Tibial nerve (tissue), 4 donors: ENCODE measurements at regions not wholly inside any gene's neighbourhood (a gene's known extent, or its start where the extent isn't known, plus 50 kb on each side); places are given as distances from the start of the nearest gene placed in this dataset.
A peak's percentile ranks its signal among the peaks of the same experiment; 100 is the strongest.

Experiments used
- DNase-seq, 2 donors: peaks; one replicate each; pipeline ENCODE4 v3.0.0-alpha.2; 2019; ENCODE audit warnings: low spot score in 2 of 2
- H3K27ac ChIP-seq, 4 donors: fragments of 200-600 bp; sonication (generic) in 3 of 4; one replicate each; pipeline ENCODE4 v1.5.1; 2017 to 2019; ENCODE audit warnings: mild to moderate bottlenecking in 1 of 4
- H3K27me3 ChIP-seq, 2 donors: fragments of 200-600 bp; sonication (generic) in 1 of 2; one replicate each; pipeline versions ENCODE4 v1.5.1 to v1.6.0; 2017 to 2019
- H3K36me3 ChIP-seq, 3 donors: fragments of 200-600 bp; sonication (generic); one replicate each; pipeline ENCODE4 v1.5.1; 2018 to 2019
- H3K4me1 ChIP-seq, 4 donors: fragments of 200-600 bp; sonication (generic) in 3 of 4; one replicate each; pipeline ENCODE4 v1.5.1; 2017 to 2019
- H3K4me3 ChIP-seq, 4 donors: fragments of 200-600 bp; sonication (generic) in 3 of 4; one replicate each; pipeline ENCODE4 v1.5.1; 2017 to 2019; ENCODE audit warnings: mild to moderate bottlenecking in 1 of 4, moderate library complexity in 1 of 4
- H3K9me3 ChIP-seq, 4 donors: fragments of 200-600 bp; sonication (generic) in 3 of 4; one replicate each; pipeline ENCODE4 v1.5.1; 2017 to 2019
- CTCF ChIP-seq, 5 experiments: fragments of 200-600 bp in 3 of 5; fragments of 450-650 bp in 2 of 5; sonication (generic) in 3 of 5; IDR thresholded peaks; one replicate each; pipeline ENCODE4 v1.5.1; 2016 to 2019; ENCODE audit warnings: antibody characterized with exemption in 5 of 5, mild to moderate bottlenecking in 3 of 5, moderate library complexity in 2 of 5
- EP300 ChIP-seq, 2 donors: sonication (generic); formaldehyde crosslinking; IDR thresholded peaks; one replicate each; pipeline ENCODE4 v1.6.1; 2017; ENCODE audit warnings: antibody characterized with exemption in 2 of 2, mild to moderate bottlenecking in 1 of 2
- POLR2A ChIP-seq, 2 donors: fragments of 450-650 bp; IDR thresholded peaks; one replicate each; pipeline ENCODE4 v1.6.1; 2017; ENCODE audit warnings: antibody characterized with exemption in 2 of 2, mild to moderate bottlenecking in 2 of 2, moderate library complexity in 2 of 2
- WGBS, 2 donors: methylation state at CpG; one replicate each; pipeline ENCODE4 v1.1.5; 2018; 5-methylcytosine and 5-hydroxymethylcytosine counted together

DNA sequence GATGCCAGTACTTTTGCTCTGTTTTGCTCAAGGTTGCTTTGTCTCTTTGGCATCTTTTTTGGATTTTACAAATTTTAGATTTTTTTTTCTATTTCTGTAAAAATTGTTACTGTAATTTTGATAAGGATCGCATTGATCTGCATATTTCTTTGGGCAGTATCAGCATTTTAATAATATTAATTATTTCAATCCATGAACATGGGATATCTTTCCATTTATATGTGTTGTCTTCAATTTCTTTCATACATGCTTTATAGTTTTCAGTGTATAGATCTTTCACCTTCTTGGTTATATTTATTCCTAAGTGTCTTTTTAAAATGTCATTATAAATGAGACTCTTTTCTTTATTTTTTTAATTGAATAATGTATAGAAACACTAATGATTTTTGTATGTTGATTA, 301.6 kb upstream of the SEMA3D start:
- H3K36me3 ChIP-seq: no peaks in the 10 kb centered on the region
- no peak overlapping the region for H3K27ac ChIP-seq
- WGBS, 2 donors: 93 to 94% methylated on average over 1 of the region's 1 CpG
- no peaks in the 10 kb centered on the region for H3K27me3 ChIP-seq
- no peak for TF ChIP-seq EP300 (IDR thresholded peaks at IDR 0.05)
- no peak for TF ChIP-seq CTCF (IDR thresholded peaks at IDR 0.05)
- no peak for TF ChIP-seq POLR2A (IDR thresholded peaks at IDR 0.05)
- DNase-seq: no peak
- peaks cover 0 to 8% (median 0%) of the 10 kb centered on the region in 4 donors for H3K9me3 ChIP-seq
- peaks cover 0 to under 1% (median 0%) of the 10 kb centered on the region in 4 donors for H3K4me1 ChIP-seq
- no peak overlapping the region for H3K4me3 ChIP-seq

GRCh38 chr7:85483177-85483576, 296.3 kb upstream of the SEMA3D start:
- no peak for DNase-seq

DNA sequence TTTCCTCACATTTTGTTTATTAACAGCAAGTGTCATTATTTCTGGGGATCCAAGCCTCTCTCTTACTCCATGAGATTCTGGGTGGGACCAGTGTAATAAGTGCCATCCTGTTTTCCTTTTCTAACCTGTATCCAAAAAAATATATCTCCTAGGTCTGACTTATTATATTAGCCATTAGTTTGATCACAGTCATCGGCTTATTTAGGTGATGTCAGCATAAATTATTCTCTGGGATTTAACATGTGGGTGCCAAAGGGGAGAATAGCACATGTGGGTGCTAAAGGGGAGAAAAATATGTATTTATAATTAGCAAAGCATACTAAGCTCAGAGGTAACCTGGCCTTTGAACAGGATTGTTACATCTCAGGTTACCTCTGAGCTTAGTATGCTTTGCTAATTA, 293.8 kb upstream of the SEMA3D start:
- H3K27me3 ChIP-seq: no peaks in the 10 kb centered on the region
- H3K9me3 ChIP-seq: no peaks in the 10 kb centered on the region
- H3K36me3 ChIP-seq: no peaks in the 10 kb centered on the region
- peaks cover 0 to 3% (median 0%) of the 10 kb centered on the region in 4 donors for H3K4me1 ChIP-seq
- no peak overlapping the region for H3K4me3 ChIP-seq
- 88 to 95% methylated on average over 1 of the region's 1 CpG for WGBS, 2 donors
- TF ChIP-seq EP300 (IDR thresholded peaks at IDR 0.05) (no peak), CTCF (IDR thresholded peaks at IDR 0.05) (no peak)
- DNase-seq: no peak
- no peak overlapping the region for H3K27ac ChIP-seq

More at GRCh38 chr7:85483177-85483576, 296.3 kb upstream of the SEMA3D start:
- Histone ChIP-seq H3K4me1 (peaks cover 0 to 3% (median 0%) of the 10 kb centered on the region in 4 donors), H3K36me3 (no peaks in the 10 kb centered on the region), H3K4me3 (no peak overlapping the region), H3K27me3 (no peaks in the 10 kb centered on the region), H3K27ac (no peak overlapping the region), H3K9me3 (peaks cover 0 to 3% (median 0%) of the 10 kb centered on the region in 4 donors)
- 34 to 37% methylated on average over 1 of the region's 1 CpG for WGBS, 2 donors
- TF ChIP-seq EP300 (IDR thresholded peaks at IDR 0.05): no peak
- TF ChIP-seq POLR2A (IDR thresholded peaks at IDR 0.05): no peak
- TF ChIP-seq CTCF (IDR thresholded peaks at IDR 0.05): no peak

GRCh38 chr7:85479918-85480643, 293.2 kb upstream of the SEMA3D start:
- TF ChIP-seq CTCF (IDR thresholded peaks at IDR 0.05) (no peak), EP300 (IDR thresholded peaks at IDR 0.05) (no peak), POLR2A (IDR thresholded peaks at IDR 0.05) (no peak)
- Histone ChIP-seq H3K27me3 (no peaks in the 10 kb centered on the region), H3K4me1 (peaks cover 0 to 3% (median 0%) of the 10 kb centered on the region in 4 donors), H3K4me3 (no peak overlapping the region), H3K27ac (no peak overlapping the region), H3K36me3 (no peaks in the 10 kb centered on the region), H3K9me3 (no peaks in the 10 kb centered on the region)
- WGBS, 2 donors: 55 to 57% methylated on average over 5 of the region's 5 CpGs
- DNase-seq: no peak

- H3K27ac ChIP-seq: no peak overlapping the region
- H3K27me3 ChIP-seq: no peaks in the 10 kb centered on the region
- TF ChIP-seq CTCF (IDR thresholded peaks at IDR 0.05) (no peak), EP300 (IDR thresholded peaks at IDR 0.05) (no peak), POLR2A (IDR thresholded peaks at IDR 0.05) (no peak)
- peak overlapping the region in 1 of 4 donors; percentile 8 for H3K4me3 ChIP-seq
- 32 to 51% methylated on average over 5 of the region's 5 CpGs for WGBS, 2 donors
- peaks cover 0 to 3% (median 0%) of the 10 kb centered on the region in 4 donors for H3K4me1 ChIP-seq
- no peaks in the 10 kb centered on the region for H3K36me3 ChIP-seq
- no peaks in the 10 kb centered on the region for H3K9me3 ChIP-seq
- no peak for DNase-seq
These were observed 291.7 kb upstream of the SEMA3D start for GRCh38 chr7:85478530-85478929.
